ENCODE measurements at regions not wholly inside any gene's neighbourhood (a gene's known extent, or its start where the extent isn't known, plus 50 kb on each side); places are given as distances from the start of the nearest gene placed in this dataset.

- no peak for TF ChIP-seq USF1 (IDR thresholded peaks at IDR 0.05)
- no peak for TF ChIP-seq TCF12 (IDR thresholded peaks at IDR 0.05; ENCODE audit: low read depth)
Measured at GRCh38 chr3:83065851-83066460, 1304.5 kb upstream of the GBE1 start.
